Sigmoid colon (tissue), 6 donors: ENCODE measurements at regions not wholly inside any gene's neighbourhood (a gene's known extent, or its start where the extent isn't known, plus 50 kb on each side); places are given as distances from the start of the nearest gene placed in this dataset.

Experiments
- DNase-seq: peaks from one replicate; pipeline ENCODE4 v3.0.0-alpha.2; 2019
- H3K27ac ChIP-seq, 4 donors: fragments of 200-600 bp; sonication (generic); one replicate each; pipeline ENCODE4 v1.5.1; 2016 to 2019; ENCODE audit warnings: mild to moderate bottlenecking in 1 of 4
- H3K27me3 ChIP-seq, 3 donors: fragments of 200-600 bp; sonication (generic); one replicate each; pipeline ENCODE4 v1.5.1; 2019; ENCODE audit warnings: mild to moderate bottlenecking in 1 of 3
- H3K36me3 ChIP-seq, 4 donors: fragments of 200-600 bp; sonication (generic); one replicate each; pipeline ENCODE4 v1.5.1; 2016 to 2019
- H3K4me1 ChIP-seq, 4 donors: fragments of 200-600 bp; sonication (generic); one replicate each; pipeline ENCODE4 v1.5.1; 2017 to 2019
- H3K4me3 ChIP-seq, 4 donors: fragments of 200-600 bp; sonication (generic); one replicate each; pipeline ENCODE4 v1.5.1; 2017 to 2019; ENCODE audit warnings: mild to moderate bottlenecking in 2 of 4, moderate library complexity in 1 of 4
- H3K9me3 ChIP-seq, 4 donors: fragments of 200-600 bp in 3 of 4; sonication (generic) in 3 of 4; one replicate each; pipeline versions ENCODE4 v1.5.1 to v1.6.1; 2013 to 2019
- CTCF ChIP-seq, 4 experiments: fragments of 450-650 bp in 3 of 4; fragments of 200-600 bp in 1 of 4; IDR thresholded peaks; one replicate each; pipeline ENCODE4 v1.5.1; 2016 to 2019; ENCODE audit warnings: antibody characterized with exemption in 4 of 4, mild to moderate bottlenecking in 3 of 4, moderate library complexity in 2 of 4
- EP300 ChIP-seq, 4 donors: sonication (generic); formaldehyde crosslinking; IDR thresholded peaks; one replicate each; pipeline ENCODE4 v1.6.1; 2017; ENCODE audit warnings: antibody characterized with exemption in 4 of 4
- POLR2A ChIP-seq, 2 donors: fragments of 450-650 bp; IDR thresholded peaks; one replicate each; pipeline ENCODE4 v1.6.1; 2016; ENCODE audit warnings: antibody characterized with exemption in 2 of 2, mild to moderate bottlenecking in 2 of 2, moderate library complexity in 2 of 2
- POLR2AphosphoS5 ChIP-seq, 4 donors: sonication (generic); formaldehyde crosslinking; IDR thresholded peaks; one replicate each; pipeline ENCODE4 v1.6.1; 2017; ENCODE audit warnings: antibody characterized with exemption in 4 of 4
- WGBS, 2 donors: extraction: QIAGEN DNeasy Blood & Tissue Kit; methylation state at CpG; one replicate each; pipeline ENCODE4 v1.1.7; 2013; 5-methylcytosine and 5-hydroxymethylcytosine counted together
- intact Hi-C: fragments of 100-400 bp; cut with DNase I; formaldehyde crosslinking; loops from one replicate; pipeline ENCODE4 v1.15.1; 2023
- donor health status: healthy with polysubstance abuse.
- donor health status: healthy.

GRCh38 chr7:119515962-119516361 is 757.0 kb upstream of the KCND2 start:
- H3K4me1 ChIP-seq: no peaks in the 10 kb centered on the region
- H3K4me3 ChIP-seq: no peak overlapping the region
- no peak for DNase-seq
- H3K9me3 ChIP-seq: no peaks in the 10 kb centered on the region
- H3K36me3 ChIP-seq: no peaks in the 10 kb centered on the region
- H3K27ac ChIP-seq: no peak overlapping the region
- 44 to 71% methylated on average over 3 of the region's 3 CpGs for WGBS, 2 donors
- TF ChIP-seq EP300 (IDR thresholded peaks at IDR 0.05) (no peak), CTCF (IDR thresholded peaks at IDR 0.05) (no peak), POLR2AphosphoS5 (IDR thresholded peaks at IDR 0.05) (no peak), POLR2A (IDR thresholded peaks at IDR 0.05) (no peak)
- no peaks in the 10 kb centered on the region for H3K27me3 ChIP-seq
- intact Hi-C loops: no loop called here

GRCh38 chr7:119522263-119522662 is 750.7 kb upstream of the KCND2 start:
- 93 to 95% methylated on average over 1 of the region's 1 CpG for WGBS, 2 donors
- H3K4me1 ChIP-seq: no peaks in the 10 kb centered on the region
- TF ChIP-seq EP300 (IDR thresholded peaks at IDR 0.05): no peak
- TF ChIP-seq POLR2A (IDR thresholded peaks at IDR 0.05): no peak
- TF ChIP-seq CTCF (IDR thresholded peaks at IDR 0.05): no peak
- TF ChIP-seq POLR2AphosphoS5 (IDR thresholded peaks at IDR 0.05): no peak
- DNase-seq: no peak
- no peak overlapping the region for H3K4me3 ChIP-seq
- H3K9me3 ChIP-seq: no peaks in the 10 kb centered on the region
- intact Hi-C loops: no loop called here
- H3K27me3 ChIP-seq: no peaks in the 10 kb centered on the region
- no peaks in the 10 kb centered on the region for H3K36me3 ChIP-seq
- H3K27ac ChIP-seq: no peak overlapping the region

GRCh38 chr7:119522698-119523097 is 750.3 kb upstream of the KCND2 start:
- DNase-seq: no peak
- no peaks in the 10 kb centered on the region for H3K9me3 ChIP-seq
- no peak overlapping the region for H3K4me3 ChIP-seq
- intact Hi-C loops: no loop called here
- 85 to 86% methylated on average over 6 of the region's 6 CpGs for WGBS, 2 donors
- H3K27ac ChIP-seq: no peak overlapping the region
- H3K27me3 ChIP-seq: no peaks in the 10 kb centered on the region
- no peaks in the 10 kb centered on the region for H3K36me3 ChIP-seq
- TF ChIP-seq POLR2AphosphoS5 (IDR thresholded peaks at IDR 0.05) (no peak), CTCF (IDR thresholded peaks at IDR 0.05) (no peak), POLR2A (IDR thresholded peaks at IDR 0.05) (no peak), EP300 (IDR thresholded peaks at IDR 0.05) (no peak)
- H3K4me1 ChIP-seq: no peaks in the 10 kb centered on the region

- intact Hi-C loops: no loop called here
- Histone ChIP-seq H3K9me3 (no peaks in the 10 kb centered on the region), H3K27ac (no peak overlapping the region), H3K4me1 (no peaks in the 10 kb centered on the region), H3K4me3 (no peak overlapping the region), H3K36me3 (no peaks in the 10 kb centered on the region), H3K27me3 (no peaks in the 10 kb centered on the region)
- DNase-seq: no peak
- TF ChIP-seq POLR2A (IDR thresholded peaks at IDR 0.05): no peak
Observed at GRCh38 chr7:119545118-119545517, 727.9 kb upstream of the KCND2 start.

- H3K4me1 ChIP-seq: no peaks in the 10 kb centered on the region
- no peak overlapping the region for H3K27ac ChIP-seq
- TF ChIP-seq POLR2AphosphoS5 (IDR thresholded peaks at IDR 0.05) (no peak), EP300 (IDR thresholded peaks at IDR 0.05) (no peak), CTCF (IDR thresholded peaks at IDR 0.05) (no peak)
- no peaks in the 10 kb centered on the region for H3K9me3 ChIP-seq
- intact Hi-C loops: no loop called here
- no peaks in the 10 kb centered on the region for H3K27me3 ChIP-seq
- H3K36me3 ChIP-seq: no peaks in the 10 kb centered on the region
- H3K4me3 ChIP-seq: no peak overlapping the region
- DNase-seq: no peak
- whole genome bisulfite sequencing, 2 donors: 81 to 86% methylated on average over 3 of the region's 3 CpGs
Observed at GRCh38 chr7:119555788-119556187, 717.2 kb upstream of the KCND2 start.
